T-cell (primary cell): ENCODE measurements at regions not wholly inside any gene's neighbourhood (a gene's known extent, or its start where the extent isn't known, plus 50 kb on each side); places are given as distances from the start of the nearest gene placed in this dataset.

Experiments used
- ATAC-seq, 4 experiments: fragments of 200-7000 bp in 3 of 4; fragments of 150-1000 bp in 1 of 4; cut with Tn5 transposase; replicated peaks in 1 of 4; 1 replicate in 3 of 4; 2 replicates in 1 of 4; pipeline ENCODE4 v1.10.0; 2021; ENCODE audit warnings: moderate library complexity in 3 of 4, mild to moderate bottlenecking in 2 of 4, moderate number of reproducible peaks in 1 of 4
- CTCF ChIA-PET, 2 donors: fragments of 300-600 bp; sonication (Branson Sonifier 250); formaldehyde crosslinking; loops; one replicate each; lab custom pipeline; 2022; ENCODE audit warnings: antibody characterized with exemption in 2 of 2; lab: Charles Lee
- POLR2A ChIA-PET, 2 donors: fragments of 300-600 bp; sonication (Branson Sonifier 250); formaldehyde crosslinking; loops; one replicate each; lab custom pipeline; 2022; ENCODE audit warnings: antibody characterized with exemption in 2 of 2; lab: Charles Lee
- DNase-seq, 35 experiments: peaks; one replicate each; pipeline versions ENCODE4 v3.0.0 to v3.0.0-alpha.2; 2013 to 2023
- H3K27ac ChIP-seq: one replicate; pipeline ENCODE4 v1.5.1; 2013; ENCODE audit warnings: low read length
- H3K27me3 ChIP-seq, 2 experiments: replicated peaks in 1 of 2; 1 replicate in 1 of 2; 2 replicates in 1 of 2; pipeline versions ENCODE4 v1.6.1 to v1.7.0; 2013; ENCODE audit warnings: low read length in 1 of 2, mixed read lengths in 1 of 2; ENCODE audit not compliant: control insufficient read depth in 2 of 2, insufficient read depth in 2 of 2; ENCODE audit errors: extremely low read depth in 1 of 2
- H3K36me3 ChIP-seq, 2 donors: 1 replicate in 1 of 2; 2 replicates in 1 of 2; pipeline versions ENCODE4 v1.6.1 to v1.7.0; 2013; ENCODE audit warnings: low read length in 1 of 2; ENCODE audit not compliant: control insufficient read depth in 2 of 2, insufficient read depth in 1 of 2; ENCODE audit errors: extremely low read depth in 1 of 2
- H3K4me1 ChIP-seq, 2 experiments: 1 replicate in 1 of 2; 2 replicates in 1 of 2; pipeline versions ENCODE4 v1.6.1 to v1.7.0; 2013; ENCODE audit warnings: low read length in 2 of 2, mixed read lengths in 1 of 2; ENCODE audit not compliant: insufficient read depth in 2 of 2, control insufficient read depth in 1 of 2; ENCODE audit errors: extremely low read depth in 1 of 2
- H3K4me3 ChIP-seq, 2 donors: 1 replicate in 1 of 2; 2 replicates in 1 of 2; pipeline versions ENCODE4 v1.5.1 to v1.7.0; 2013; ENCODE audit warnings: mild to moderate bottlenecking in 2 of 2, low read length in 1 of 2, moderate library complexity in 1 of 2; ENCODE audit not compliant: control insufficient read depth in 1 of 2; ENCODE audit errors: extremely low read depth in 1 of 2
- H3K9me3 ChIP-seq: 2 replicates; pipeline ENCODE4 v1.7.0; 2013
- H3K27ac Mint-ChIP-seq, 2 donors: one replicate each; pipeline ENCODE4 v1.8.0; 2020 to 2021; ENCODE audit warnings: mild to moderate bottlenecking in 2 of 2, mixed read lengths in 2 of 2
- H3K27me3 Mint-ChIP-seq, 2 donors: one replicate each; pipeline ENCODE4 v1.8.0; 2021 to 2022; ENCODE audit warnings: mixed read lengths in 2 of 2
- H3K36me3 Mint-ChIP-seq: one replicate; pipeline ENCODE4 v1.8.0; 2021; ENCODE audit warnings: mixed read lengths
- H3K4me1 Mint-ChIP-seq, 3 donors: one replicate each; pipeline ENCODE4 v1.8.0; 2020 to 2022; ENCODE audit warnings: mixed read lengths in 3 of 3, mild to moderate bottlenecking in 1 of 3
- H3K4me3 Mint-ChIP-seq, 3 donors: one replicate each; pipeline ENCODE4 v1.8.0; 2020 to 2022; ENCODE audit warnings: mild to moderate bottlenecking in 3 of 3, mixed read lengths in 3 of 3, moderate library complexity in 3 of 3
- H3K9me3 Mint-ChIP-seq, 3 donors: one replicate each; pipeline ENCODE4 v1.8.0; 2020 to 2022; ENCODE audit warnings: mixed read lengths in 3 of 3
- WGBS: methylation state at CpG from one replicate; pipeline ENCODE4 v1.1.5; 2013; ENCODE audit warnings: missing lambda C conversion rate; ENCODE audit not compliant: insufficient coverage; 5-methylcytosine and 5-hydroxymethylcytosine counted together

- Mint-ChIP-seq H3K36me3 (no peaks in the 10 kb centered on the region), H3K4me3 (no peak overlapping the region), H3K4me1 (no peaks in the 10 kb centered on the region), H3K27ac (no peak overlapping the region), H3K9me3 (no peaks in the 10 kb centered on the region), H3K27me3 (peaks cover 11 to 15% of the 10 kb centered on the region in 2 donors)
- no peaks in the 10 kb centered on the region for H3K4me1 ChIP-seq
- ATAC-seq, result no peak
- no peaks in the 10 kb centered on the region for H3K27me3 ChIP-seq
- no peak overlapping the region for H3K27ac ChIP-seq
- ChIA-PET POLR2A (no interaction called here), CTCF (no interaction called here)
- H3K4me3 ChIP-seq, result no peak overlapping the region
- no peaks in the 10 kb centered on the region for H3K36me3 ChIP-seq
- no peak for DNase-seq
- no CpG with 5 or more reads among the region's 6 CpGs for WGBS
- no peaks in the 10 kb centered on the region for H3K9me3 ChIP-seq
These were observed 143.4 kb upstream of the TSC22D2 start for GRCh38 chr3:150264561-150265279.

DNA sequence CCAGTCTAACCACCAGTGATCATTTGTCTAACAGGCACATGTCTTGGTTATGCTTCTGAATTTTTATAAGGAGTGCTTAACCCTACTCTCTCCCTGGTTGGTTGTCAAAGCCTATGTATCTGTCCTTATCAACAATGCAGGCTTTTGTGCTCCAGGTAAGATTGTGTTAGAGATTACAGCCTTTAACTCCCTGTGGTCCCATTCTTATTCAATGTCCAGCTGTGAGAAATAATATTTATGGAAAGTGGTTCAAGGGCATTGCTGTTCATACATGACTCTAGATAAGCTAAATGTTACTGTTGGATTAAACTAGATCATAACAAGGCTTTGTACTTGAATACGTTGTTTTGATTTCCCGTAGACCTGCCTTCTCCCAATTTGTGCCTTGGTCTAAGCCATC, 146.1 kb upstream of the TSC22D2 start:
- ChIA-PET POLR2A (no interaction called here), CTCF (no interaction called here)
- Histone ChIP-seq H3K27ac (no peak overlapping the region), H3K36me3 (no peaks in the 10 kb centered on the region), H3K9me3 (no peaks in the 10 kb centered on the region), H3K4me3 (no peak overlapping the region), H3K27me3 (no peaks in the 10 kb centered on the region), H3K4me1 (no peaks in the 10 kb centered on the region)
- Mint-ChIP-seq H3K27ac (no peak overlapping the region), H3K36me3 (no peaks in the 10 kb centered on the region), H3K4me1 (no peaks in the 10 kb centered on the region), H3K4me3 (no peak overlapping the region), H3K27me3 (peaks cover 11% of the 10 kb centered on the region in 2 donors), H3K9me3 (no peaks in the 10 kb centered on the region)
- no peak for DNase-seq
- WGBS, result no CpG with 5 or more reads among the region's 2 CpGs
- ATAC-seq, result no peak

GRCh38 chr3:150261418-150261817, 146.7 kb upstream of the TSC22D2 start:
- ChIA-PET POLR2A (no interaction called here), CTCF (no interaction called here)
- H3K9me3 ChIP-seq, result no peaks in the 10 kb centered on the region

DNA sequence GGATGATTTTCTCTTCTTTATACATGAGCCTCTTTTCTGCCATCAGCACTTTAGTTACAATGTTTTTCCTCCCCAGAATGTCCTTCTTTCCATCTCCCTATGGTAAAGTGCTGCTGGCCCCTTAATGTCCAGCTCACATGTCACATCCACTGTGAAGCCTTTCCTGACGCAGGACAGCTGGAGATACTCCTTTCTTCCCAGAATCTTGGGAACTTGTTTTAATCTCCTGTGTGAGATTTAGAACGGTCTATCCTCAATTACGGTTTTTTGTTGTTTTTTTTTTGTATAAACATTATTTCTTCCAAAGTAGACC, 147.7 kb upstream of the TSC22D2 start:
- ChIA-PET CTCF (no interaction called here), POLR2A (no interaction called here)
- Histone ChIP-seq H3K27me3 (no peaks in the 10 kb centered on the region), H3K4me3 (no peak overlapping the region), H3K4me1 (no peaks in the 10 kb centered on the region), H3K36me3 (no peaks in the 10 kb centered on the region), H3K9me3 (no peaks in the 10 kb centered on the region), H3K27ac (no peak overlapping the region)
- H3K4me3 Mint-ChIP-seq, result no peak overlapping the region
- H3K36me3 Mint-ChIP-seq, result no peaks in the 10 kb centered on the region
- no peak overlapping the region for H3K27ac Mint-ChIP-seq
- ATAC-seq, result no peak
- H3K9me3 Mint-ChIP-seq, result no peaks in the 10 kb centered on the region
- no CpG with 5 or more reads among the region's 3 CpGs for WGBS
- H3K27me3 Mint-ChIP-seq, result peaks cover 12 to 13% of the 10 kb centered on the region in 2 donors
- DNase-seq, result no peak
- H3K4me1 Mint-ChIP-seq, result no peaks in the 10 kb centered on the region

More at GRCh38 chr3:150261418-150261817, 146.7 kb upstream of the TSC22D2 start:
- Mint-ChIP-seq H3K27me3 (peaks cover 9 to 15% of the 10 kb centered on the region in 2 donors), H3K36me3 (no peaks in the 10 kb centered on the region), H3K27ac (no peak overlapping the region), H3K4me1 (no peaks in the 10 kb centered on the region), H3K4me3 (no peak overlapping the region), H3K9me3 (no peaks in the 10 kb centered on the region)
- no peak for ATAC-seq
- Histone ChIP-seq H3K4me3 (no peak overlapping the region), H3K27ac (no peak overlapping the region), H3K4me1 (no peaks in the 10 kb centered on the region), H3K27me3 (no peaks in the 10 kb centered on the region), H3K36me3 (no peaks in the 10 kb centered on the region)
- no CpG with 5 or more reads among the region's 2 CpGs for WGBS
- no peak for DNase-seq

- Histone ChIP-seq H3K9me3 (no peaks in the 10 kb centered on the region), H3K36me3 (no peaks in the 10 kb centered on the region), H3K27ac (no peak overlapping the region), H3K27me3 (no peaks in the 10 kb centered on the region), H3K4me3 (no peak overlapping the region), H3K4me1 (no peaks in the 10 kb centered on the region)
- Mint-ChIP-seq H3K9me3 (no peaks in the 10 kb centered on the region), H3K36me3 (no peaks in the 10 kb centered on the region), H3K27ac (no peak overlapping the region), H3K4me1 (no peaks in the 10 kb centered on the region), H3K27me3 (peaks cover 12 to 14% of the 10 kb centered on the region in 2 donors), H3K4me3 (no peak overlapping the region)
- DNase-seq, result no peak
- ChIA-PET POLR2A (no interaction called here), CTCF (interaction anchor here (0.6 to 0.7 kb wide), 2 partner anchors 64 to 290 kb away, joined by 3 read pairs; no protein-coding TSS in a partner anchor)
- WGBS, result 82% methylated on average over 3 of the region's 5 CpGs
- no peak for ATAC-seq
These were observed 148.3 kb upstream of the TSC22D2 start for GRCh38 chr3:150259526-150260397.

DNA sequence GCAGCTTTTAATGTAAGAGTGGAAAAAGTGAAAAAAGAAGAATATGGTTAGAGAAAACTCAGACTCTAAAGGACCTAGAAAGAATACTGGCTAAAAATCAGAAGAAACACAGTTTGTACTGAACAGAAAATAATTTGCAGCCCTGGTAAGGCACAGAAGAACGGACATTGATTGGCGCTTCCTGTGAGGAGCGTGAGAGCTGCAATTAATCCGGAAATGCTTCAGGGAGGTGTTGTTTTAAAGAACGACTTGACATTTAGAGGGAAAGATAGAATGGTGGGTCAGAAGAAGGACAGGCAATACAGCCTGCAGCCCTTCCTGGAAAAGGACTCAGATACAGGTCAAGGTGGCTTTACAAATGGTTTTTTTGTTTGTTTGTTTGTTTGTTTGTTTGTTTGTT, 151.3 kb upstream of the TSC22D2 start:
- Mint-ChIP-seq H3K4me3 (no peak overlapping the region), H3K27me3 (peaks cover 10 to 14% of the 10 kb centered on the region in 2 donors), H3K27ac (no peak overlapping the region), H3K36me3 (no peaks in the 10 kb centered on the region), H3K4me1 (no peaks in the 10 kb centered on the region), H3K9me3 (no peaks in the 10 kb centered on the region)
- CTCF ChIA-PET, result no interaction called here
- no peak overlapping the region for H3K27ac ChIP-seq
- H3K4me1 ChIP-seq, result no peaks in the 10 kb centered on the region
- H3K27me3 ChIP-seq, result no peaks in the 10 kb centered on the region
- H3K4me3 ChIP-seq, result no peak overlapping the region
- no peaks in the 10 kb centered on the region for H3K9me3 ChIP-seq
- ATAC-seq (no peak), DNase-seq (no peak)
- POLR2A ChIA-PET, result no interaction called here
- 84% methylated on average over 5 of the region's 5 CpGs for WGBS
- no peaks in the 10 kb centered on the region for H3K36me3 ChIP-seq
